Adipocyte (in vitro differentiated cells): ENCODE measurements at regions not wholly inside any gene's neighbourhood (a gene's known extent, or its start where the extent isn't known, plus 50 kb on each side); places are given as distances from the start of the nearest gene placed in this dataset.
"Not testable (repeated sequence)": the region's sequence is repeated elsewhere in the genome, so short reads cannot be mapped to it uniquely, and the experiment has no call there.

Source experiments
- DNase-seq: peaks from one replicate; pipeline ENCODE4 v3.0.0-alpha.2; 2015; ENCODE audit warnings: low read depth
- H3K27me3 ChIP-seq: replicated peaks from 2 replicates; pipeline ENCODE4 v1.7.0; 2013; ENCODE audit warnings: mild to moderate bottlenecking, low read length, moderate library complexity; ENCODE audit not compliant: control insufficient read depth, insufficient read depth
- H3K36me3 ChIP-seq: 2 replicates; pipeline ENCODE4 v1.7.0; 2013; ENCODE audit warnings: low read length, mild to moderate bottlenecking, moderate library complexity; ENCODE audit not compliant: control insufficient read depth, insufficient read depth, severe bottlenecking
- H3K4me1 ChIP-seq: 2 replicates; pipeline ENCODE4 v1.7.0; 2013; ENCODE audit warnings: mild to moderate bottlenecking, low read length, moderate library complexity; ENCODE audit not compliant: control insufficient read depth, insufficient read depth
- H3K4me3 ChIP-seq: 2 replicates; pipeline ENCODE4 v1.7.0; 2013; ENCODE audit warnings: mild to moderate bottlenecking, low read length, moderate library complexity
- H3K9ac ChIP-seq: 2 replicates; pipeline ENCODE4 v1.7.0; 2013; ENCODE audit warnings: mild to moderate bottlenecking, low read length, moderate library complexity
- H3K9me3 ChIP-seq: 2 replicates; pipeline ENCODE4 v1.7.0; 2013; ENCODE audit warnings: mild to moderate bottlenecking, low read length, moderate library complexity; ENCODE audit not compliant: control insufficient read depth

DNA sequence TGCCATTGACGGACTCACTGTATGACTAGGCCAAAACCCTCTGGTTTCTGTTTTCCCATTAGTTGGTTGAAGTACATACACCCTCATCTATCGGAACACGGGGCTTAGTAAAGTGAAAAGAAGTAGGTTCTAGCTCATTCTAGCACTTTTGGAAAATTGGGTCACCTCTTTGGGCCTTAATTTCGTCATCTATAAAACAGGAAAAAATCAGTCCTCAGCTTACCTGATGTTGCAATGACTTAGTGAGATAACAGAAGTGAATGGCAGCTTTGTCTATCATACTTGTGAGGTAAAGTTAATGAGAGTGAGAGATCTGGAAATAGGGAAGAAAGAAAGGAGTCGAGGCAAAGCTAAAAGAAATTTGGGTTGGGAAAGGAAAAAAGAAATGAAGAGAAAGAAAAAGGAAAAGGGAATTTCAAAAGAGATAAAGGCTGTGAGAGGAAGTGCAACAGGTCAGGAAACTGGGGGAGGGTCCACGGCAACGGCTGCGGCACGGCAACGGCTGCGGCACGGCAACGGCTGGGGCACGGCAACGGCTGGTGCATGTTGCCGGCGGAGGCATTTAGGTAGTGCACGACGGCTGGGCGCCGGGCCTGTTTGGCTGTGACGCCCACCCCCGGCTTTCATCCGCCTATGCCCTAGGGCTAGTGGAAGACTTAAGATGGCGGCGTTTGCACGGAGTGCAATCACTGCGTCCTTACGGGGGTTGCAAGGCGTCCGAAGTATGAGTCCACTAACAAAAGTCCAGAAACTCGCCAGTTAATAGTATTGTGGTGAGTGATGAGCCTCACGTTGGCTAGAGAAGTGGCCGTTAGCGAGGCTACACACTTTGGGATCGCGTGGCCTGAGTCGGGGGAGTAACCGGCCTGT, 91.4 kb upstream of the XIST start:
- DNase-seq = peak; percentile 98
- Histone ChIP-seq H3K4me3 (peak overlapping the region; percentile 96), H3K4me1 (peaks cover 17% of the 10 kb centered on the region), H3K27me3 (no peaks in the 10 kb centered on the region), H3K9ac (peak overlapping the region; percentile 98), H3K9me3 (no peaks in the 10 kb centered on the region), H3K36me3 (peaks cover 10% of the 10 kb centered on the region)

DNA sequence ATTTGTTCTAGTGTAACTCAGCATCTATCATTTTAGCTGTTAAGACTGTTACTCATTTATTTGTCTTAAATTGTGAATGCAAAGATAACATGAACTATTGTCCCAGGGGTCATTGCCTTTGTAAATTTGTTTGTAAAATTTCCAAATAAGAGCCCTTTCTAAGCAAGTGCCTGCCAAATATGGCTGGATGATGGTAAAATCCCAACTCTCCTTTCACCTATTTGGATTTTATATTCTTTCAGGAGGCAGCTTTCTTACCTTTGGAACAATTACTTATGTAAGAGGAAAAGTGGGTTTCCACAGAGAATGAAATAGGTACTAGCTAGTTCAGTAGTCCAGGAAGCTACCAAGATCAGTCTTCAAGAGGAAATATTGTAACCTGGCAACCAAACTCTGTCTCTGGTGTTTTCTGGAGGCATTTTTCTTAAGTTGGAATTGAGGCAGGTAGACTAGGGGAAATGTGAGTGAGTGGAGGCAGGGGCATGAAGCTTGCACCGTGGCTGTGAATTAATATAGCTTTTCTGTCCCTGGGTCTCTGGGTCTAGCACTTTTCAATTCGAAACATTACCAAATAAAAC, 88.5 kb upstream of the XIST start:
- H3K36me3 ChIP-seq = no peaks in the 10 kb centered on the region
- DNase-seq = no peak
- no peak overlapping the region for H3K9ac ChIP-seq
- no peaks in the 10 kb centered on the region for H3K27me3 ChIP-seq
- H3K4me1 ChIP-seq = peaks cover 17% of the 10 kb centered on the region
- no peak overlapping the region for H3K4me3 ChIP-seq
- no peaks in the 10 kb centered on the region for H3K9me3 ChIP-seq

DNA sequence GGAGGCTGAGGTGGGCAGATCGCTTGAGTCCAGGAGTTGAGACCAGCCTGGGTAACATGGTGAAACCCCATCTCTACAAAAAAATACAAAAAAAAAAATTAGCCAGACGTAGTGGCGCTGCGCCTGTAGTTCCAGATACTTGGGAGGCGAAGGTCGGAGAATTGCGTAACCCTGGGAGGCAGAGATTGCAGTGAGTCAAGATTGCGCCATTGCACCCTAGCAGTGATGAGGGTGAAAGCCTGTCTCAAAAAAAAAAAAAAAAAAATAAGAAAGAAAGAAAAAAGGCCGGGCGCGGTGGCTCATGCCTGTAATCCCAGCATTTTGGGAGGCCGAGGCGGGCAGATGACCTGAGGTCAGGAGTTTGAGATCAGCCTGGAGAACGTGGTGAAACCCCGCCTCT, 85.3 kb upstream of the XIST start:
- not testable (repeated sequence) for H3K36me3 ChIP-seq, H3K27me3 ChIP-seq, DNase-seq, H3K4me3 ChIP-seq, H3K4me1 ChIP-seq, H3K9ac ChIP-seq, H3K9me3 ChIP-seq

DNA sequence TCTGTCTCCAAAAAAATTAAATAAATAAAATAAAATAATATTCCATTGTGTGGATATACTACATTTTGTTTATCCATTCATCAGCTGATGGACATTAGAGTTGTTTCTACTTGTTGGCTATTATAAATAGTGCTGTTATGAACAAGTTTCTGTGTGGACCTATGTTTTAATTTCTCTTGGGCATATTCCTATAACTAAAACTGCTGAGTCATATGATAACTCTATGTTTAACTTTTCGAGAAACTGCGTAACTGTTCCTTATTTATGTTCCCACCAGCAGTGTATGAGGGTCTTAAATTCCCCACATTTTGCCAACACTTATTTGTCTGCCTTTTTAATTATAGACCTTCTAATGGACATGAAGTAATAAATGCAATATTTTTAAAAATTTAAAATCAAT, 80.0 kb upstream of the XIST start:
- H3K36me3 ChIP-seq = no peaks in the 10 kb centered on the region
- no peaks in the 10 kb centered on the region for H3K27me3 ChIP-seq
- no peaks in the 10 kb centered on the region for H3K4me1 ChIP-seq
- H3K9ac ChIP-seq = no peak overlapping the region
- DNase-seq = no peak
- H3K9me3 ChIP-seq = peaks cover 4% of the 10 kb centered on the region
- H3K4me3 ChIP-seq = no peak overlapping the region

DNA sequence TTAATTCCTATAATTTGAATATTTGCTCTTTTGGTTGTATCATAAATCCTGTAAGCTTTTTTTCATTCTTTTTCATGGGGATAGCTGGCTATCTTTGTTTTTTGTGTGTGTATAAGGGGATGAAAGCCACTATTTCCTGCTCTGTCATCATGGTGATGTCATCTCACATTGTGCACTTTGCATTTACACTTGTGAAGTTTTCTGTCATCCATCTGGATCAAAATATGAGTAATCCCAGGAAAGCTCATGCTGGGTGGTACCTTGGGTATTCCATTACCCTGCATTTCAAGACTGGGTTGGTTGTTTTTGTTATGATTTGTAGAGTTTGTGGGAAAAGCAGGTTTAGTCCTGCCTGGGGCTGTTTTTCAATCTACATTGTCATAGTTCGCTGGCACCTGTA, 77.8 kb upstream of the XIST start:
- Histone ChIP-seq H3K4me1 (no peaks in the 10 kb centered on the region), H3K27me3 (no peaks in the 10 kb centered on the region), H3K36me3 (no peaks in the 10 kb centered on the region), H3K9me3 (peaks cover 4% of the 10 kb centered on the region), H3K9ac (no peak overlapping the region), H3K4me3 (no peak overlapping the region)
- DNase-seq = no peak

DNA sequence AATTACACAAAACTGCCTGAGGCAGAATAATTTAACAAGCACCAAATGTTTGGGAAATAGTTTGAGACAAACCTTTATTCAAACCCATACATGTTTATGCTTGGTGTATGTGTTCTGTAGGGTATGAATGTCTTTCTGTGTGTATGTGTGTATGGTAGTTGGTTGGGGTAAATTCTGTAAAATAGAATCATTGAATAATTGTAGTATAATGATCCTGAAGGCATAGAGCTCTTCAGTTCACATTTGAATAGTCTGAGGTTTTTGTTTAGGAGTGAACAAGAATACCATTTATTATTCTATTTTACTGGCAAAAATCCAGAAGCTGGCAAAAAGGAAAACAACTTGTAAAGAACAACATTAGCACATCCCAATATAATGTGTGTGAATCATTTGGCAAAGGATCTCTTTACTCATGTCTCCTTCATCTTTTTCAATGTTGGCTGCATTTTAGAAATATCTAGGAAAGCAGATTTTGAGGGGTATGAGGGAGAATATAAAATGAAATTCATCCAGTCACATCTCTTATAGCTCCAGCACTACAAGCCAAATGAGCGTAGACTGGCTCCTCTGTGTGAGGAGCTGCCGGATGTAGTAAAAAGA, 70.4 kb upstream of the XIST start:
- Histone ChIP-seq H3K4me1 (peaks cover 13% of the 10 kb centered on the region), H3K36me3 (no peaks in the 10 kb centered on the region), H3K4me3 (no peak overlapping the region), H3K27me3 (no peaks in the 10 kb centered on the region), H3K9me3 (no peaks in the 10 kb centered on the region), H3K9ac (no peak overlapping the region)
- peak; percentile 34 for DNase-seq

DNA sequence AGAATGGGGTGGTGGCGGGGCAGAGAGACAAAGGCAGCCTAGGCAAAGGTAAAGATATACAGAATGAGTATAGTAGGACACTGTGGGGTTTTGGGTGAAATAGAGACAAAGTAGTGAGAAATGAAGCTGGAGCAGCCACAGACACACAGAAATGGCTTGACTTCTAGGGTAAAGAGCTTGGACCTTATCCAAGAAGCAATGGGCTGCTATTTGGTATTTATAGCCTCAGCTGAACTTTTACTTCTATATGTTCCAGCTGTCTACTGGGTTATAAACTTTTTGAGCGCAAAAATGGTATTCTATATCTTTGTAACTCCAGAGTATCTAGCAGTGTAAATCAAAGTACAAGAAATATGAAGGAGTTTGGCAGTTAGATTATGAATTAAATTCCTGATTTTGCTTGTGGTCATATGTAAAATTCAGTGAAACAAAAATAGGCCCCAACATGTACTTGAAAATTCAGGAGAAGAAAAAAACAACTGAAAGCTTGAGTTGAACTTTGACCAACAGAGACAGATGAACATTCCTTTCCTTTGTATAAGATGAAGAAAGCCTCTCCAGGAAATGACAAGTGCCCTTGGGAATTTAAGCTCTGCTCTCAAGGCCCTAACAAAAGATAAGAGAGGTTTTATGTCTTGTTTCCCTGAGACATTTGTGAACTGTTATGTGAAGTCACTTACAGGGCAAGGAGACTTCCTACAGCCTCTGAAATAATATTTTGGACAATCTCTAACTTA, 64.6 kb upstream of the XIST start:
- Histone ChIP-seq H3K9ac (peak overlapping the region; percentile 52), H3K9me3 (no peaks in the 10 kb centered on the region), H3K4me1 (peaks cover 26% of the 10 kb centered on the region), H3K36me3 (no peaks in the 10 kb centered on the region), H3K4me3 (peak overlapping the region; percentile 36), H3K27me3 (no peaks in the 10 kb centered on the region)
- peak; percentile 68 for DNase-seq

DNA sequence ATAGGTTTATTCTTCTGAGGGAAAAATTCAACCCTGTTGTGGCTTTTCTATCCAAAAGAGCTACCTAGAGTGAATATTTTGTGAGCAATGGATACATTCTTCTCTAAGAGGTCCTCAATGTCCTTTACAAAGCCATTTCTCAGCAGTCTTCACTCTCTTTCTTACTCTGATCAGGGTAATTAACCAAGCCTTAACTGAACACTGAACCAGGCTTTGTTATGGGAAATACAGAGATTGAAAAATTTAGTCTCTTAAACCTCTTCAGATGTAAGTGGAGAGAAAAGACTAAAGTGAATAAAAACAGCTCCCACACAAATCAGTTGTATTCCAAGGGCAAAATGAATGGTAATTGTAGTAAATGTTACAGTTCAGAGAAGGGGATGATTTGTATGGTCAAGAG, 64.0 kb upstream of the XIST start:
- H3K9ac ChIP-seq = peak overlapping the region; percentile 52
- peaks cover under 1% of the 10 kb centered on the region for H3K27me3 ChIP-seq
- H3K4me3 ChIP-seq = peak overlapping the region; percentile 36
- H3K9me3 ChIP-seq = no peaks in the 10 kb centered on the region
- H3K36me3 ChIP-seq = no peaks in the 10 kb centered on the region
- H3K4me1 ChIP-seq = peaks cover 26% of the 10 kb centered on the region
- no peak for DNase-seq

DNA sequence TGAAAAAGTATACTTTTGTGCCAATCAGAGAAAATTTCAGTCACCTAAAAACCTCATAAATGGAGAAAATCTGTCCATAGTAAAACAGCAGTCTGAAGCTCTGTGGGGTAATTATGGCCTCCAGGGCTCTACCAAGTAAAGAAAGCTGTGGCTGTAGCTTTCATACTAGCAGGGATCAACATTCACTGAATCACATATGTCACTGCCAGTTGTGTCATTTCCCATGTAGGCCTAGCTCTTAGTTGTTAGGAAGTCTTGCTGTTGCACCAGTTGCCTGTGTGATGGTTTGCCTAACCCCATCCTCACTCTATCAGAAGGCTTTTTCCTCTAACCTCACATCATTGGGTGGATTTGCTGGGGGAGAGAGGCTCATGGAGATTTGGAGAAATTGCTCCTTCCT, 62.3 kb upstream of the XIST start:
- not testable (repeated sequence) for H3K27me3 ChIP-seq, H3K9me3 ChIP-seq, H3K36me3 ChIP-seq, DNase-seq, H3K4me3 ChIP-seq, H3K9ac ChIP-seq
- peaks cover 26% of the 10 kb centered on the region for H3K4me1 ChIP-seq

DNA sequence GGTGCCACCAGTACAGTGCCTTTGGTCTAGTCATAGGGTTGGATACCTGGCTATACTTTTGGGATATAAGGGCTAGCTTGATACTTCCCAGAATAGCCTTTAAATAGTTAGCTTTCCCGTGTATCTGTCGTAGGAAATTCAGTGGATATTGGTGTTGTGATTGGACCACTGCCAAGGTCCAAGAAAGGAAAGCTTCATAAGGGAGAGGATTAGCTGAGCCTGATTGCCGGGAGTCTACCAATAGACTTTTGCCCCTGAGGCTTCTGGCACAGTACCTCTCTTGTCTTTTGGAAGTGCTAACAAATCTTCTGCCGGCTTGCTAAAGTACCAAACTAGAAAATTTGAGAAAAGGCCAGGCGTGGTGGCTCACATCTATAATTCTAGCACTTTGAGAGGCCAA, 61.1 kb upstream of the XIST start:
- H3K4me3 ChIP-seq = no peak overlapping the region
- H3K27me3 ChIP-seq = peaks cover 3% of the 10 kb centered on the region
- no peak overlapping the region for H3K9ac ChIP-seq
- peaks cover 26% of the 10 kb centered on the region for H3K4me1 ChIP-seq
- DNase-seq = peak; percentile 38
- H3K9me3 ChIP-seq = no peaks in the 10 kb centered on the region
- H3K36me3 ChIP-seq = no peaks in the 10 kb centered on the region

DNA sequence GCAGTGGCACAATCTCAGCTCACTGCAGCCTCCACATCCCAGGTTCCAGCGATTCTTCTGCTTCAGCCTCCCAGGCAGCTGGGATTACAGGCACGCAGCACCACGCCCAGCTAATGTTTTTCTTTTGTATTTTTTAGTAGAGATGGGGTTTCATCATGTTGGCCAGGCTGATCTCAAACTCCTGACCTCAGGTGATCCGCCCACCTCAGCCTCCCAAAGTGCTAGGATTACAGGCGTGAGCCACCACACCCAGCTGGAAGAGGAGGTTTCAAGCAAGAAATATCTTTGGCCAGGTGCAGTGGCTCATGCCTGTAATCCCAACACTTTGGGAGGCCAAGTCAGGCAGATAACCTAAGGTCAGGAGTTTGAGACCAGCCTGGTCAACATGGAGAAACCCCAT, 59.4 kb upstream of the XIST start:
- H3K9me3 ChIP-seq, H3K4me3 ChIP-seq, H3K9ac ChIP-seq, H3K36me3 ChIP-seq, H3K27me3 ChIP-seq, DNase-seq: not testable (repeated sequence)
- H3K4me1 ChIP-seq = peaks cover 13% of the 10 kb centered on the region
